BE2C (cell line): ENCODE measurements at regions not wholly inside any gene's neighbourhood (a gene's known extent, or its start where the extent isn't known, plus 50 kb on each side); places are given as distances from the start of the nearest gene placed in this dataset.

Experiments
- DNase-seq: peaks from one replicate; pipeline ENCODE4 v3.0.0-alpha.2; 2020
- H3K27me3 ChIP-seq: fragments of 250-450 bp; sonication (Bioruptor Pico); 2 replicates; pipeline ENCODE4 v1.5.1; 2020; ENCODE audit warnings: mild to moderate bottlenecking
- H3K36me3 ChIP-seq: fragments of 250-450 bp; sonication (Bioruptor Pico); 2 replicates; pipeline ENCODE4 v1.5.1; 2020; ENCODE audit warnings: mild to moderate bottlenecking
- H3K4me1 ChIP-seq: fragments of 250-450 bp; sonication (Bioruptor Pico); 2 replicates; pipeline ENCODE4 v1.5.1; 2020
- H3K4me3 ChIP-seq: 2 replicates; pipeline ENCODE4 v1.5.1; 2011; ENCODE audit warnings: low read depth, low read length
- H3K9me3 ChIP-seq: fragments of 250-450 bp; sonication (Bioruptor Pico); 2 replicates; pipeline ENCODE4 v1.5.1; 2020
- TF ChIP-seq, protein P1 (sequence below): IDR thresholded peaks from 2 replicates; pipeline ENCODE4 v1.5.1; 2012; ENCODE audit warnings: mild to moderate bottlenecking, low read depth, low read length

DNA sequence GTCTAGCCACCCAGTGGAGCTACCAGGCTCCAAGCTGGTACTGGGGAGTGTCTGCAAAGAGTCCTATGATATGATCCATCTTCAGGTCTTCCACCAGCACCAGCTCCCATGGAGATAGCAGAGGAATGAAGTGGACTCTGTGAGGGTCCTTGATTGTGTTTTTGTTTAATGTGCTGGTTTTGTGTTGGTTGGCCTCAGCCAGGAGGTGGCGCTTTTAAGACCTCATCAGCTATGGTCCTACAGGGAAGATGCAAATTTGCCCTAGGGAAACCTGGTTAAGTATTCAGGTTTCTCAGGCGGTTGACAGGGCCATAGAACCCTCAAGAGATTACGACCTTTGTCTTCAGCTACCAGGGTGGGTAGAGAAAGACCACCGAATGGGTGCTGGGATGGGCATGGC is 1141.1 kb downstream of the STIM2 start:
- Histone ChIP-seq H3K9me3 (no peaks in the 10 kb centered on the region), H3K4me1 (no peaks in the 10 kb centered on the region), H3K27me3 (no peaks in the 10 kb centered on the region), H3K4me3 (no peak overlapping the region), H3K36me3 (no peaks in the 10 kb centered on the region)
- no peak for DNase-seq
- TF ChIP-seq, protein P1, sequence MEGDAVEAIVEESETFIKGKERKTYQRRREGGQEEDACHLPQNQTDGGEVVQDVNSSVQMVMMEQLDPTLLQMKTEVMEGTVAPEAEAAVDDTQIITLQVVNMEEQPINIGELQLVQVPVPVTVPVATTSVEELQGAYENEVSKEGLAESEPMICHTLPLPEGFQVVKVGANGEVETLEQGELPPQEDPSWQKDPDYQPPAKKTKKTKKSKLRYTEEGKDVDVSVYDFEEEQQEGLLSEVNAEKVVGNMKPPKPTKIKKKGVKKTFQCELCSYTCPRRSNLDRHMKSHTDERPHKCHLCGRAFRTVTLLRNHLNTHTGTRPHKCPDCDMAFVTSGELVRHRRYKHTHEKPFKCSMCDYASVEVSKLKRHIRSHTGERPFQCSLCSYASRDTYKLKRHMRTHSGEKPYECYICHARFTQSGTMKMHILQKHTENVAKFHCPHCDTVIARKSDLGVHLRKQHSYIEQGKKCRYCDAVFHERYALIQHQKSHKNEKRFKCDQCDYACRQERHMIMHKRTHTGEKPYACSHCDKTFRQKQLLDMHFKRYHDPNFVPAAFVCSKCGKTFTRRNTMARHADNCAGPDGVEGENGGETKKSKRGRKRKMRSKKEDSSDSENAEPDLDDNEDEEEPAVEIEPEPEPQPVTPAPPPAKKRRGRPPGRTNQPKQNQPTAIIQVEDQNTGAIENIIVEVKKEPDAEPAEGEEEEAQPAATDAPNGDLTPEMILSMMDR: peak; percentile 1; the same call in 1 of the 2 replicates

DNA sequence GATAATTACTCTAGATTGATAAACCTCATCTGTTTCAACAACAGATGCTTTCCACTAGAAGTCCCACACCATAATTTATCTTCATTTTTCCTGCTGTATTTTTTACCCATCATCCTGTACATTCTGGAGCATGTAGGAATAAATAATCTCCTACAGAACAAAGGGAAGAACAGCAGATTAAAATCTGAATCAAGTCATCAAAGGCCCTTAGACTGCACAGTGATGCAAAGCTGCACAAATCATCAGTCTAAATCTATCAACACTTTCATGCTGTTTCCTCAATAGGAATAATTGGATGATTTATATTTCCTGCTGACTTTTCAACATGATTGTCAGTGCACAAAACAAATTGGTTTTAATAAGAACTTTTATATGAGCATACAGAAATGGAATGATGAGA is 1143.9 kb downstream of the STIM2 start:
- H3K27me3 ChIP-seq: no peaks in the 10 kb centered on the region
- TF ChIP-seq, protein P1: no peak
- H3K9me3 ChIP-seq: no peaks in the 10 kb centered on the region
- no peaks in the 10 kb centered on the region for H3K4me1 ChIP-seq
- DNase-seq: no peak
- no peak overlapping the region for H3K4me3 ChIP-seq
- H3K36me3 ChIP-seq: no peaks in the 10 kb centered on the region

DNA sequence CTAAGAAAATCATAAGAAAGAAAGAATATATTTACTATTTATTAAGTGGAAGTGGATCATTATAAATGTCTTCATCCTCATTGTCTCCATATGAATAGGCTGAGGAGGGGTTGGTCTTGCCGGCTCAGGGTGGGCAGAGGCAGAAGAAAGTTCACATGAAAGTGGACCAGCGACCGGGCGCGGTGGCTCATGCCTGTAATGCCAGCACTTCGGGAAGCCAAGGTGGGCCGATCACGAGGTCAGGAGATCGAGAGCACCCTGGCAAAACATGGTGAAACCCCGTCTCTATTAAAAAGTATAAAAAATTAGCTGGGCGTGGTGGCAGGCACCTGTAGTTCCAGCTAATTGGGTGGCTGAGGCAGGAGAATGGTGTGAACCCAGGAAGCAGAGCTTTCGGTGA is 1145.4 kb downstream of the STIM2 start:
- H3K36me3 ChIP-seq: no peaks in the 10 kb centered on the region
- DNase-seq: no peak
- no peaks in the 10 kb centered on the region for H3K4me1 ChIP-seq
- TF ChIP-seq, protein P1: no peak
- no peaks in the 10 kb centered on the region; the same call in 1 of the 2 replicates for H3K9me3 ChIP-seq
- no peaks in the 10 kb centered on the region for H3K27me3 ChIP-seq
- no peak overlapping the region for H3K4me3 ChIP-seq

- Histone ChIP-seq H3K27me3 (no peaks in the 10 kb centered on the region), H3K4me3 (no peak overlapping the region), H3K36me3 (no peaks in the 10 kb centered on the region), H3K9me3 (no peaks in the 10 kb centered on the region; the same call in 1 of the 2 replicates), H3K4me1 (no peaks in the 10 kb centered on the region)
- DNase-seq: no peak
- TF ChIP-seq, protein P1: no peak
Observed at GRCh38 chr4:28007693-28008092, 1147.1 kb downstream of the STIM2 start.

DNA sequence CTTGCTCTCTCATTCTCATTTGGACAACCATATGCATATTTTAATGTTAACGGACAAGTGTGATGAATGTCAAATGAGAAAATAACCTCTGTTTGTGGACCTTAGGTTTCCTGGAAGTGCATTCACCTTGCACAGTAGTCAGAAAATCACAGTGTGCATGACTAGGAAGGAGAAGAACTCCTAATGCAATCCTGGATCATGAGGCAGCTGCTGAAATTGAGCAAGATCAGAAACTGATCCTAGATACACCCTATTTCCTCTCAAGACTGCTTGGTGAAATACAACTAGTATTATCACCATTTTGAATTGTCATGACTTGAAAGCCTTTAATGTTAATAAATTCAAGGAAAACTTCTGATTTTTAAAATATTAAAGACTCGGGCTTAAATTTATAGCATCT is 1148.9 kb downstream of the STIM2 start:
- H3K4me3 ChIP-seq: no peak overlapping the region
- TF ChIP-seq, protein P1: no peak
- no peaks in the 10 kb centered on the region for H3K4me1 ChIP-seq
- H3K36me3 ChIP-seq: no peaks in the 10 kb centered on the region
- H3K9me3 ChIP-seq: no peaks in the 10 kb centered on the region; the same call in 1 of the 2 replicates
- DNase-seq: no peak
- H3K27me3 ChIP-seq: no peaks in the 10 kb centered on the region

GRCh38 chr4:28010577-28011240 is 1150.1 kb downstream of the STIM2 start:
- Histone ChIP-seq H3K36me3 (no peaks in the 10 kb centered on the region), H3K4me1 (no peaks in the 10 kb centered on the region), H3K27me3 (no peaks in the 10 kb centered on the region), H3K4me3 (no peak overlapping the region), H3K9me3 (no peaks in the 10 kb centered on the region; the same call in 1 of the 2 replicates)
- TF ChIP-seq, protein P1: no peak
- peak; percentile 20 for DNase-seq
